Peyer's patch (tissue), 4 donors: ENCODE measurements at regions not wholly inside any gene's neighbourhood (a gene's known extent, or its start where the extent isn't known, plus 50 kb on each side); places are given as distances from the start of the nearest gene placed in this dataset.

Experiments
- POLR2A ChIP-seq, 2 donors: fragments of 450-650 bp; IDR thresholded peaks; one replicate each; pipeline ENCODE4 v1.5.1; 2017; ENCODE audit warnings: antibody characterized with exemption in 2 of 2, mild to moderate bottlenecking in 2 of 2, moderate library complexity in 2 of 2
- TF ChIP-seq, protein P1 (sequence below), 6 experiments: fragments of 450-650 bp in 4 of 6; fragments of 200-600 bp in 2 of 6; sonication (generic) in 1 of 6; IDR thresholded peaks; one replicate each; pipeline ENCODE4 v1.5.1; 2017 to 2019; ENCODE audit warnings: antibody characterized with exemption in 6 of 6, mild to moderate bottlenecking in 3 of 6, moderate library complexity in 1 of 6

DNA sequence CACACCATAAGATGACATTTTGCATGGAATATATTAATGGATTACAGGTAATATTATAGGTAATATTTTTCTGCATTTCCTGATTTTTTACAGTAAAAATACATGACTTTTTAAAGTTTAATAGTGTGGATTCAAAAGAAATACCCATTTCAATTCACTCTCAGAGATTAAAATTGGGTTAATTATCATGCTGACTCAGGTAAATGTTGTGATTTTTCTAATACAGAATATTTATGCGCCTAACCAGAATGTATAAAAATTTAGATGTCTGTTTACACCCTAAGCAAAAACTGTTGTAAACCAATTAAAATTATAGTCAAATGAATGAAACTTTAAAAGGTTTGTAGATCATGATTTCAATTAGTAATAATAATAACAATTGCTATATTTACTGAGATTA, 117.2 kb upstream of the FLRT2 start:
- TF ChIP-seq, protein P1, sequence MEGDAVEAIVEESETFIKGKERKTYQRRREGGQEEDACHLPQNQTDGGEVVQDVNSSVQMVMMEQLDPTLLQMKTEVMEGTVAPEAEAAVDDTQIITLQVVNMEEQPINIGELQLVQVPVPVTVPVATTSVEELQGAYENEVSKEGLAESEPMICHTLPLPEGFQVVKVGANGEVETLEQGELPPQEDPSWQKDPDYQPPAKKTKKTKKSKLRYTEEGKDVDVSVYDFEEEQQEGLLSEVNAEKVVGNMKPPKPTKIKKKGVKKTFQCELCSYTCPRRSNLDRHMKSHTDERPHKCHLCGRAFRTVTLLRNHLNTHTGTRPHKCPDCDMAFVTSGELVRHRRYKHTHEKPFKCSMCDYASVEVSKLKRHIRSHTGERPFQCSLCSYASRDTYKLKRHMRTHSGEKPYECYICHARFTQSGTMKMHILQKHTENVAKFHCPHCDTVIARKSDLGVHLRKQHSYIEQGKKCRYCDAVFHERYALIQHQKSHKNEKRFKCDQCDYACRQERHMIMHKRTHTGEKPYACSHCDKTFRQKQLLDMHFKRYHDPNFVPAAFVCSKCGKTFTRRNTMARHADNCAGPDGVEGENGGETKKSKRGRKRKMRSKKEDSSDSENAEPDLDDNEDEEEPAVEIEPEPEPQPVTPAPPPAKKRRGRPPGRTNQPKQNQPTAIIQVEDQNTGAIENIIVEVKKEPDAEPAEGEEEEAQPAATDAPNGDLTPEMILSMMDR (IDR thresholded peaks at IDR 0.05), result no peak
- TF ChIP-seq POLR2A (IDR thresholded peaks at IDR 0.05), result no peak
